ENCODE measurements at regions not wholly inside any gene's neighbourhood (a gene's known extent, or its start where the extent isn't known, plus 50 kb on each side); places are given as distances from the start of the nearest gene placed in this dataset.
A peak's percentile ranks its signal among the peaks of the same experiment; 100 is the strongest.

- no peak for DNase-seq (ENCODE audit: extremely low spot score in 2 of 2)
- intact Hi-C loops (cut with DNase I), result no loop called here
- H3K9me3 ChIP-seq, result no peaks in the 10 kb centered on the region
- H3K4me3 ChIP-seq, result no peak overlapping the region
- no peaks in the 10 kb centered on the region for H3K27me3 ChIP-seq
- no peak overlapping the region for H3K27ac ChIP-seq
- TF ChIP-seq POLR2A (IDR thresholded peaks at IDR 0.05) (no peak), CTCF (IDR thresholded peaks at IDR 0.05) (no peak), POLR2AphosphoS5 (IDR thresholded peaks at IDR 0.05; ENCODE audit: insufficient read depth in 1 of 2, low read depth in 1 of 2) (no peak)
- H3K36me3 ChIP-seq, result no peaks in the 10 kb centered on the region
- H3K4me1 ChIP-seq, result peaks cover 11% of the 10 kb centered on the region
Observed at GRCh38 chr14:76272349-76272748, 103.6 kb upstream of the ESRRB start.

- Histone ChIP-seq H3K27me3 (no peaks in the 10 kb centered on the region), H3K36me3 (no peaks in the 10 kb centered on the region), H3K9me3 (no peaks in the 10 kb centered on the region), H3K4me3 (no peak overlapping the region), H3K4me1 (peaks cover 7% of the 10 kb centered on the region), H3K27ac (no peak overlapping the region)
- DNase-seq (ENCODE audit: extremely low spot score in 2 of 2), result no peak
- intact Hi-C loops (cut with DNase I), result no loop called here
- no peak for TF ChIP-seq POLR2AphosphoS5 (IDR thresholded peaks at IDR 0.05; ENCODE audit: insufficient read depth in 1 of 2, low read depth in 1 of 2)
- TF ChIP-seq CTCF (IDR thresholded peaks at IDR 0.05), result no peak
- no peak for TF ChIP-seq POLR2A (IDR thresholded peaks at IDR 0.05)
Observed at GRCh38 chr14:76272774-76273173, 103.2 kb upstream of the ESRRB start.

GRCh38 chr14:76273346-76273745 is 102.6 kb upstream of the ESRRB start:
- no peaks in the 10 kb centered on the region for H3K9me3 ChIP-seq
- H3K4me3 ChIP-seq, result no peak overlapping the region
- TF ChIP-seq CTCF (IDR thresholded peaks at IDR 0.05) (no peak), POLR2AphosphoS5 (IDR thresholded peaks at IDR 0.05; ENCODE audit: insufficient read depth in 1 of 2, low read depth in 1 of 2) (no peak), POLR2A (IDR thresholded peaks at IDR 0.05) (no peak)
- H3K27me3 ChIP-seq, result no peaks in the 10 kb centered on the region
- no peak overlapping the region for H3K27ac ChIP-seq
- intact Hi-C loops (cut with DNase I), result no loop called here
- H3K4me1 ChIP-seq, result peaks cover under 1% of the 10 kb centered on the region
- DNase-seq (ENCODE audit: extremely low spot score in 2 of 2), result peak; percentile 46 to 64
- H3K36me3 ChIP-seq, result no peaks in the 10 kb centered on the region

GRCh38 chr14:76274324-76274723 is 101.6 kb upstream of the ESRRB start:
- H3K36me3 ChIP-seq, result no peaks in the 10 kb centered on the region
- H3K4me1 ChIP-seq, result no peaks in the 10 kb centered on the region
- no peak for TF ChIP-seq CTCF (IDR thresholded peaks at IDR 0.05)
- no peak for TF ChIP-seq POLR2AphosphoS5 (IDR thresholded peaks at IDR 0.05; ENCODE audit: insufficient read depth in 1 of 2, low read depth in 1 of 2)
- TF ChIP-seq POLR2A (IDR thresholded peaks at IDR 0.05), result no peak
- H3K9me3 ChIP-seq, result no peaks in the 10 kb centered on the region
- DNase-seq (ENCODE audit: extremely low spot score in 2 of 2), result peak in 1 of 2 donors; percentile 70
- no peak overlapping the region for H3K27ac ChIP-seq
- intact Hi-C loops (cut with DNase I), result no loop called here
- H3K4me3 ChIP-seq, result no peak overlapping the region
- H3K27me3 ChIP-seq, result no peaks in the 10 kb centered on the region

- TF ChIP-seq POLR2A (IDR thresholded peaks at IDR 0.05), result no peak
- no peak for TF ChIP-seq POLR2AphosphoS5 (IDR thresholded peaks at IDR 0.05; ENCODE audit: insufficient read depth in 1 of 2, low read depth in 1 of 2)
- TF ChIP-seq CTCF (IDR thresholded peaks at IDR 0.05), result no peak
- no peak overlapping the region for H3K4me3 ChIP-seq
- H3K27ac ChIP-seq, result no peak overlapping the region
- no peaks in the 10 kb centered on the region for H3K27me3 ChIP-seq
- no peaks in the 10 kb centered on the region for H3K4me1 ChIP-seq
- no peaks in the 10 kb centered on the region for H3K9me3 ChIP-seq
- peak; percentile 49 to 84 for DNase-seq (ENCODE audit: extremely low spot score in 2 of 2)
- intact Hi-C loops (cut with DNase I), result no loop called here
- no peaks in the 10 kb centered on the region for H3K36me3 ChIP-seq
Observed at GRCh38 chr14:76277586-76278130, 98.3 kb upstream of the ESRRB start.

Measured in vagina (tissue), 2 donors.